ENCODE measurements at regions not wholly inside any gene's neighbourhood (a gene's known extent, or its start where the extent isn't known, plus 50 kb on each side); places are given as distances from the start of the nearest gene placed in this dataset.
"Not testable (repeated sequence)": the region's sequence is repeated elsewhere in the genome, so short reads cannot be mapped to it uniquely, and the experiment has no call there.

DNA sequence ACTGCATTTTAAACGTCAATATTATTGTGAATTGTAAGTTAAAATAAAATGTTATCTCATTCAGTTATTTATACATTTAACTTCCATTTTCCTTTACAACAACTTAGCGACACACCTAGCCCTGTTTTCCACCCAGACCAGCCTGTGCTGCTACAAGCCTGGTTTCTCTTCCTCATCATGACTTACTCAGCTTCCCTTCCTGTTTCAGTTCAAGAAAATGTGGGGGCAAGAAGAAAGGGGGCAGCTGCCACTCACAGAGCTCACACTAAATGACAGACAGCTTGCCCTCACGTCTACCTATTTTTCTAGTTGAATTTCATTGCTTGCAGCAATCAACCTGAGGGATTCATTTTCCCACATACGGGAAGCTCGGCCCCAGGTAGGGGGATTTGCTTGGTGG is 185.8 kb upstream of the POTEB2 start:
- TF ChIP-seq, protein P1, sequence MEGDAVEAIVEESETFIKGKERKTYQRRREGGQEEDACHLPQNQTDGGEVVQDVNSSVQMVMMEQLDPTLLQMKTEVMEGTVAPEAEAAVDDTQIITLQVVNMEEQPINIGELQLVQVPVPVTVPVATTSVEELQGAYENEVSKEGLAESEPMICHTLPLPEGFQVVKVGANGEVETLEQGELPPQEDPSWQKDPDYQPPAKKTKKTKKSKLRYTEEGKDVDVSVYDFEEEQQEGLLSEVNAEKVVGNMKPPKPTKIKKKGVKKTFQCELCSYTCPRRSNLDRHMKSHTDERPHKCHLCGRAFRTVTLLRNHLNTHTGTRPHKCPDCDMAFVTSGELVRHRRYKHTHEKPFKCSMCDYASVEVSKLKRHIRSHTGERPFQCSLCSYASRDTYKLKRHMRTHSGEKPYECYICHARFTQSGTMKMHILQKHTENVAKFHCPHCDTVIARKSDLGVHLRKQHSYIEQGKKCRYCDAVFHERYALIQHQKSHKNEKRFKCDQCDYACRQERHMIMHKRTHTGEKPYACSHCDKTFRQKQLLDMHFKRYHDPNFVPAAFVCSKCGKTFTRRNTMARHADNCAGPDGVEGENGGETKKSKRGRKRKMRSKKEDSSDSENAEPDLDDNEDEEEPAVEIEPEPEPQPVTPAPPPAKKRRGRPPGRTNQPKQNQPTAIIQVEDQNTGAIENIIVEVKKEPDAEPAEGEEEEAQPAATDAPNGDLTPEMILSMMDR (conservative IDR thresholded peaks at IDR 0.05; ENCODE audit: low read depth, low read length), result not testable (repeated sequence)
- TF ChIP-seq EZH2phosphoT487 (IDR thresholded peaks at IDR 0.05; ENCODE audit: borderline replicate concordance, low read length), result not testable (repeated sequence)
